ENCODE measurements at regions not wholly inside any gene's neighbourhood (a gene's known extent, or its start where the extent isn't known, plus 50 kb on each side); places are given as distances from the start of the nearest gene placed in this dataset.

GRCh38 chr4:123709336-123709735 is 312.7 kb downstream of the SPRY1 start:
- DNase-seq (ENCODE audit: low read depth in 3 of 3, low spot score in 2 of 3) = no peak

DNA sequence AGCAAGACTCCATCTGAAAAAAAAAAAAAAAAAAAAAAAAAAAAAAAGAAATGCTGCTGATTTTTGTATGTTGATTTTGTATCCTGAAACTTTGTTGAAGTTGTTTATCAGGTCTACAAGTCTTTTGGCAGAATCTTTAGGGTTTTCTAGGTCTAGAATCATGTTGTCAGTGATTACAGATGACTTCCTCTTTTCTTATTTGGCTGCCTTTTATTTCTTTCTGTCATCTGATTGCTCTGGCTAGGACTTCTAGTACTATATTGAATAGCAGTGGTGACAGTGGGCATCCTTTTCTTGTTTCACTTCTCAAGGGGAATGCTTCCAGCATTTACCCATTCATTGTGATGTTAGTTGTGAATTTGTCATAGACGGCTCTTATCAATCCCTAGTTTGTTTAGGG is 334.4 kb downstream of the SPRY1 start:
- DNase-seq (ENCODE audit: low read depth in 3 of 3, low spot score in 2 of 3) = no peak

- no peak for DNase-seq (ENCODE audit: low read depth in 3 of 3, low spot score in 2 of 3)
Measured at GRCh38 chr4:123737156-123737555, 340.6 kb downstream of the SPRY1 start.

DNA sequence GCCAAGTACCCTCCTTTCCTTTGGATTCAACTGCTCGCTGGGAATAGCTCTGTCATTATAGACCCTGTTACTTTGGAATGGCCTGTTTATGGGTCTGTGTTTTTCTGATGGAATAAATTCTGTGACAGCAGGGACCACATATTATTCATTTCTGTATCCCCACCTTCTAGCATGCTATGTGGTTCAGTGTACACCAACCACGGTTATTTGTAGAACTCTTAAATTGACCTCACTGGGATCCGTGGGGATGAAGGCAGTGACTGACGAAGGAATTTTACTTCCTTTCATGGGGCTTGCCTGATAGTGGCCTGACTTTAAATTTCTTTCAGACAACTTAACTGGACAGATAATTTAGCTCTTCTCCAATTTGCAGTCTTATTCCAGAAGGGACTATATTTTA is 343.2 kb downstream of the SPRY1 start:
- no peak for DNase-seq (ENCODE audit: low read depth in 3 of 3, low spot score in 2 of 3)

GRCh38 chr4:123740236-123740635 is 343.6 kb downstream of the SPRY1 start:
- DNase-seq (ENCODE audit: low read depth in 3 of 3, low spot score in 2 of 3) = no peak

GRCh38 chr4:123741906-123742305 is 345.3 kb downstream of the SPRY1 start:
- DNase-seq (ENCODE audit: low read depth in 3 of 3, low spot score in 2 of 3) = no peak

DNA sequence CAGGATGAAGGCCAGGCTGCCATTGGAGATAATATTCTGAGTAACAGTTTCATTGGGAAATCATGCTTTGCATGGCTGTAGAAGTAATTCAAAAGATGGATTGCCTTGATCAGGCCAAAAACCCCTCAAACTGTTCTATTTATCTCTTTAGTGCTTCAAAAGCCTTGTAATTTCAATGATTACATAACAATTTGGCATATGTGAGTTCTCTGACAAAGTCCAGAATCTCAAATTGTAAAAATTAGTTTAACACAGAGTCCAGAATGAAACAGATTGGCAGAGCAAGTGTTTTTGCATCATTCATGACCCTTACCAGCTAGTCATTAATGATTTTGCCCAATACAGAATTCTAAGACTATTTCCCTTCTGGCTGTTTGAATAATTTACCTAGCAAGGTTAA is 347.3 kb downstream of the SPRY1 start:
- no peak for DNase-seq (ENCODE audit: low read depth in 3 of 3, low spot score in 2 of 3)

GRCh38 chr4:123744664-123745290 is 348.2 kb downstream of the SPRY1 start:
- DNase-seq (ENCODE audit: low read depth in 3 of 3, low spot score in 2 of 3) = no peak

GRCh38 chr4:123747016-123747415 is 350.4 kb downstream of the SPRY1 start:
- no peak for DNase-seq (ENCODE audit: low read depth in 3 of 3, low spot score in 2 of 3)

DNA sequence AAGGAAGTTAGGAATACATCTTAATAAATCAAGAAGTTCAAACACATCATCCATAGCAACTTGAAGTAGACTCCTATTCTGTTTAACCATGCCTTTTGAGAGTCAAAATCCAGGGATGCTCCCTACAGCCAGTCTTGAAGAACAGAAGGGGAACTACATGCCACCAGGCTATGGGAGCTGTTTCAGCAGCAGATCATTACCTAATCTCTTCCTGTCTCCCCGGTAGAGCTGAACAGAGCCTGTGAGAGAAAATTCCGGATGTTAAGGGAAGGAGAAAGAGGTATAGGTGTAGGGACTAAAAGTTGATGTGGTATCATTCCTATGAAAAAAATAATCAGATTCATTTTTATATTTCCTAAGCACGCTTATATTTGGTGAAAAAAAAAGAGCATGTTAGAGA is 352.2 kb downstream of the SPRY1 start:
- DNase-seq (ENCODE audit: low read depth in 3 of 3, low spot score in 2 of 3) = no peak

DNA sequence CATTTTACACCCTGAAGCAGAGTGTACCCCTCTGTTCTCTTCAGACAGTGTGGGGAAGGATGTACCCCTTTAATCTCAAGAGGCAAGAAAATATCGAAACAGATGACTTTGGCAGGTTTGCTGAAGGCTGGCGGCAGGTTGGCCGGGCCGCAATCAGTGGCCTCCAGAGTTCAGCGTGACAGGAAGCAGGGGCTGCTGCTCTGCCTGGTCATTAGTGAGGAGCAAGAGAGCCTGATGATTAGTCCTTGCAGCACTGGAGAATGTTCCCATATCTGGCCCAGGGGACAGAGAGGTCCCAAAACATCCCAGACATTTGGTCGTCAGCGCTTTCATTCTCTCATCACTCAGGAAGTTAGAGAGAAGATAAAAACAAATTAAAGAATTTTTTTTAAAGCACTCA is 352.8 kb downstream of the SPRY1 start:
- no peak for DNase-seq (ENCODE audit: low read depth in 3 of 3, low spot score in 2 of 3)

DNA sequence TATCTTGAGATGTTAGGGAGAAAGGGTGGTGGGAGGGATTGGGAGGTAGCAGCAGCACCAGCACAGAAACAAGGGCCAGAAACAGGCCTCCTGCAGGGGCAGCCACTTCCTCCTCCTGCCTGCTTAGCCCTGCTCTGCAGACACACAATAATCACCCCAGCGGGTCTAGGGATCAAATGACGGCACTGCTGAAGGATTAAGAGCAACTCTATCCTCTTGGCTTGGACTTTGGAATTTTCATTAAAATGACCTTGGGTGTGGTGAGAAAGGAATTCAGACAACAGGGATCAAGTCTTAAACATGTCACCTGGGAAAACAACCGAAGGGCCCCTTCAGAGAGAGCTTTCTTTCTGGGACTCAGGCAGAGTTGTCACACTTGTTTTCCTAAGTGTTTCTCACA is 353.4 kb downstream of the SPRY1 start:
- no peak for DNase-seq (ENCODE audit: low read depth in 3 of 3, low spot score in 2 of 3)

- no peak for DNase-seq (ENCODE audit: low read depth in 3 of 3, low spot score in 2 of 3)
Measured at GRCh38 chr4:123755655-123756054, 359.1 kb downstream of the SPRY1 start.

GRCh38 chr4:123767806-123768205 is 371.2 kb downstream of the SPRY1 start:
- no peak for DNase-seq (ENCODE audit: low read depth in 3 of 3, low spot score in 2 of 3)

GRCh38 chr4:123770884-123771283 is 374.3 kb downstream of the SPRY1 start:
- DNase-seq (ENCODE audit: low read depth in 3 of 3, low spot score in 2 of 3) = no peak

- no peak for DNase-seq (ENCODE audit: low read depth in 3 of 3, low spot score in 2 of 3)
Measured at GRCh38 chr4:123776267-123776666, 379.7 kb downstream of the SPRY1 start.

DNA sequence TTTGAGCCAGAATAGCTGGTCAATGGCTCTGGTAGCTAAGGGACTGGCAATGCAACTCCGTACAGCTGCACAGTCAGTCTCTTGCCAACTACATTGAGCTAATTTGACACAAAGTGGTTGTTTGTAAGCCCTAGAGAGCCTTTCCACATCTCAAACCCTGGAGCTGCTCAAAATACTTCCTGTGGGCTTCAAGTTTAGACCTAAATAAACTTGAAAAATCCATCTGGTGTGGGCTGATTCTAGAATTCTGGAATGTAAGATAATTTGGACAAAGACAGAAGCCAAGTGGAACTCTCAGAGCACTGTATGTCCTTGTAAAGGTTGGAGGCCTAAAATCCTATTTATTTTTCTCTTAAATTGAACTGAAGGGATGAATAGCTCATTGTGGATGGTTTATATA is 380.8 kb downstream of the SPRY1 start:
- DNase-seq (ENCODE audit: low read depth in 3 of 3, low spot score in 2 of 3) = no peak

DNA sequence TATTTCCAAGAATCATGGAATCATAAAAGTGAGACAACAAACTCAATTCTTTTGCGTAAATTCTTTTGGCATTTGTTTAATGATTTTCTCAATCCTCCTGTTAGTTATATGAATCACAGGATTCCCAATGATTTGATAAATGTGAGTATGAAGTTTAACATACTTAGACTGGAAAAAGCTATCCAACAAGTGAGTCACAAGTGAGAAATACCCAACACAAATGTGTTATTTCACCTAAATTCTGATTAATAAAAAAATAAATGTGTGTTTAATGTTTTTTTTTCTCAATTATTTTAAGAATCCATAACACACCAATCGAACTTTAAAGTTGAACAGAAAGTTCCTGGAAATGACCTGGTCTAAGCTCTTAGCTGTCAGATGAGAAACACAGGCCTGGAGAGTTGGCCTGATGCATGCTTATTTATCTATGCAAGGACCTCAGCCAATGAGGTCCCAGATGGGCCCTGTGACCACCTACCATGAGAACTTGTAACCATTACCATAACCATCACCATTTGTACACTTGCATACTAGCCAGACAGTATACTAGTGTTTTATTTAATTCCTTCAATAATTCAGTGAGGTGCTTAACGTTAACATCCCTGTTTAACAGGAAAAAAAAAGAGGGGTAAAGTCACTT is 386.7 kb downstream of the SPRY1 start:
- no peak for DNase-seq (ENCODE audit: low read depth in 3 of 3, low spot score in 2 of 3)

DNA sequence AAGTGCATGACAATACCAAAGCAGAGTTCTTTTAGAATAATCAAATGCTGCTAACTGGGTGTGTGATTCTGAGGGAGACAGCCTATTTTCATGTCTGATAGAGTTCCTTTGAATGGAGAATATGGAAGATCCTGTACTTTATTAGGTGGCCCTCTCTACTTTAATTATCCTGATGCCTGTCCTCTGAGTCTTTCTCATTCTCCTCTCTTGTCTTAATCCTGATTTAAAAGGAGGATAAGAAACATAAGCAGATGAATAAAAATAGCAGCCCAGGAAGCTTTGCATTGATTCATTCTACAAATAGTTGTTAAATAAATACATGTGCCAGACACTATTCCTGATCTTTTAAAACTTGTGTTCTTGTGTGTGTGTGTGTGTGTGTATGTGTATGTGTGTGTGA is 387.3 kb downstream of the SPRY1 start:
- DNase-seq (ENCODE audit: low read depth in 3 of 3, low spot score in 2 of 3) = no peak

GRCh38 chr4:123784626-123785025 is 388.0 kb downstream of the SPRY1 start:
- DNase-seq (ENCODE audit: low read depth in 3 of 3, low spot score in 2 of 3) = no peak

- DNase-seq (ENCODE audit: low read depth in 3 of 3, low spot score in 2 of 3) = no peak
Measured at GRCh38 chr4:123785538-123785937, 388.9 kb downstream of the SPRY1 start.

DNA sequence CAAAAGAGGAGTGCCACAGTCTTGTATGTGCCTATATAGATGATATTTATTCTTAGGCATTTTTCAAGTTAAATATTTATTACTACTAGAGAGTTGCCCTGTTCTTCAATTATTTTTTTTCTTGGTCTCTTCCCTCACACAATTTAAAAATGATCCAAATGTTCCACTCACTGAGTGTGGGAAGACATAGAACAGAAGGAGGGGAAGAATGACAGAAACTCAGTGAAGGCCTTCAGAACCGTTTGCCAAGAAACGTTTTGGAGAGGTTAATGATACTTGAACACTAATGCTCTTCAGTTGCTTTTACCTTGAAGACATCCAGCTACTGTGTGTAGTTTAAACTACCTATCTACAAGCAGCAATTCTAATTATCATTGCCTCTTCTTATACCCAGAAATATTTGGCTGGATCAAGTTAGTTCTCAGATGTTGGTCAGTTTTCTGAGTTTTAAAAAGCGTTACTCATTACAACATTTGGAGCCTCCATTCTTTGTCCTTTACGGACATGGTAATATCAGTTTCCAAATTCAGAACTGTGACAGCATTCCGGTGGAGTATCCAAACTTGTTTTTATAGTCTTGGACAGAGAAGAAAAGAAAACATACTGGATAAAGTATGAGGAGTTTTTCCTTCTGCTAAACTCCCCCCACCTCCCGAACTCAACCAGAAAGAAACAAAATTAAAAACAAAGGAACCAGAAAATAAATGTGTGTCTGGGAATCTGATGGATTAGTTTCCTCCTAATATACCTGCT is 389.7 kb downstream of the SPRY1 start:
- no peak for DNase-seq (ENCODE audit: low read depth in 3 of 3, low spot score in 2 of 3)

Measured in right renal cortex interstitium (tissue), 3 donors.